SU-DHL-6 (cell line): ENCODE measurements at regions not wholly inside any gene's neighbourhood (a gene's known extent, or its start where the extent isn't known, plus 50 kb on each side); places are given as distances from the start of the nearest gene placed in this dataset.

ENCODE experiments used
- CTCF ChIP-seq: fragments of 200-600 bp; sonication (generic); IDR thresholded peaks from one replicate; pipeline ENCODE4 v1.5.1; 2017; ENCODE audit warnings: antibody characterized with exemption, mild to moderate bottlenecking, low read length, moderate library complexity; ENCODE audit not compliant: insufficient read depth, poor library complexity, severe bottlenecking
- EZH2phosphoT487 ChIP-seq: fragments of 200-600 bp; sonication (generic), shearing (Covaris generic); conservative IDR thresholded peaks from 2 replicates; pipeline ENCODE4 v1.6.1; 2018; ENCODE audit warnings: mild to moderate bottlenecking, antibody characterized with exemption, low read length, moderate library complexity, mixed read lengths

- TF ChIP-seq CTCF (no peak), EZH2phosphoT487 (no peak)
These were observed 75.3 kb upstream of the DNAH5 start for GRCh38 chr5:14019768-14020290.
